H1 (cell line): ENCODE measurements at regions not wholly inside any gene's neighbourhood (a gene's known extent, or its start where the extent isn't known, plus 50 kb on each side); places are given as distances from the start of the nearest gene placed in this dataset.

Experiments
- CTCF ChIA-PET: fragments of 300-600 bp; sonication (Branson Sonifier 250); formaldehyde crosslinking; loops from one replicate; lab custom pipeline; 2021; ENCODE audit not compliant: partially characterized antibody; lab: Charles Lee
- POLR2A ChIA-PET: fragments of 300-600 bp; sonication (Branson Sonifier 250); formaldehyde crosslinking; loops from one replicate; lab custom pipeline; 2021; ENCODE audit warnings: inconsistent platforms; ENCODE audit not compliant: partially characterized antibody; lab: Charles Lee
- DNase-seq, 2 experiments: peaks; one replicate each; pipeline versions ENCODE4 v3.0.0 to v3.0.0-alpha.2; 2010 to 2022; ENCODE audit warnings: low spot score in 2 of 2, low read depth in 1 of 2, mixed read lengths in 1 of 2
- FAIRE-seq: peaks from 2 replicates; lab custom pipeline; 2011; peaks lifted over from hg19 to GRCh38; lab: Jason Lieb, UNC
- H2AFZ ChIP-seq: 2 replicates; pipeline ENCODE4 v1.8.1; 2012; ENCODE audit warnings: low read length, inconsistent platforms
- H2AK5ac ChIP-seq: 2 replicates; pipeline ENCODE4 v1.6.1; 2013; ENCODE audit warnings: low read depth, low read length
- H2BK120ac ChIP-seq: replicated peaks from 2 replicates; pipeline ENCODE3; 2013; ENCODE audit warnings: low read depth, low read length, inconsistent platforms
- H2BK12ac ChIP-seq: 2 replicates; pipeline ENCODE4 v1.6.1; 2013; ENCODE audit warnings: low read depth, low read length
- H2BK15ac ChIP-seq: 2 replicates; pipeline ENCODE4 v1.6.1; 2013; ENCODE audit warnings: low read length
- H2BK20ac ChIP-seq: 2 replicates; pipeline ENCODE4 v1.6.1; 2013; ENCODE audit warnings: low read length
- H2BK5ac ChIP-seq: 2 replicates; pipeline ENCODE4 v1.6.1; 2013; ENCODE audit warnings: low read depth, low read length
- H3K14ac ChIP-seq: 2 replicates; pipeline ENCODE4 v1.6.1; 2013; ENCODE audit warnings: inconsistent platforms; ENCODE audit not compliant: insufficient read length
- H3K18ac ChIP-seq: 2 replicates; pipeline ENCODE4 v1.6.1; 2013; ENCODE audit warnings: low read length; ENCODE audit errors: extremely low read depth
- H3K23ac ChIP-seq: 2 replicates; pipeline ENCODE4 v1.6.1; 2013; ENCODE audit warnings: inconsistent platforms; ENCODE audit not compliant: insufficient read length
- H3K23me2 ChIP-seq: 2 replicates; pipeline ENCODE4 v1.6.1; 2013; ENCODE audit warnings: low read depth, low read length
- H3K27ac ChIP-seq: 2 replicates; pipeline ENCODE4 v1.6.1; 2011; ENCODE audit warnings: low read depth, low read length, inconsistent platforms
- H3K27me3 ChIP-seq, 4 experiments: replicated peaks in 1 of 4; 1 replicate in 1 of 4; 2 replicates in 3 of 4; pipeline versions ENCODE4 v1.6.1 to v1.8.1; 2011 to 2013; ENCODE audit warnings: low read length in 3 of 4, mild to moderate bottlenecking in 3 of 4, inconsistent platforms in 2 of 4, mixed read lengths in 2 of 4, moderate library complexity in 1 of 4; ENCODE audit not compliant: control insufficient read depth in 3 of 4, insufficient read depth in 3 of 4; ENCODE audit errors: extremely low read depth in 1 of 4
- H3K36me3 ChIP-seq, 4 experiments: 2 replicates each; pipeline versions ENCODE4 v1.6.1 to v1.8.1; 2011 to 2013; ENCODE audit warnings: mild to moderate bottlenecking in 4 of 4, low read length in 3 of 4, moderate library complexity in 2 of 4, control low read depth in 1 of 4, inconsistent platforms in 1 of 4; ENCODE audit not compliant: insufficient read depth in 4 of 4, control insufficient read depth in 2 of 4
- H3K4ac ChIP-seq: replicated peaks from 2 replicates; pipeline ENCODE3; 2013; ENCODE audit warnings: low read length, low read depth, mixed read lengths, inconsistent platforms; ENCODE audit not compliant: insufficient read length
- H3K4me1 ChIP-seq, 4 experiments: replicated peaks in 1 of 4; 1 replicate in 1 of 4; 2 replicates in 3 of 4; pipeline versions ENCODE4 v1.6.1 to v1.8.1; 2011 to 2013; ENCODE audit warnings: low read length in 3 of 4, inconsistent platforms in 2 of 4, mixed read lengths in 1 of 4; ENCODE audit not compliant: insufficient read depth in 4 of 4, control insufficient read depth in 3 of 4
- H3K4me2 ChIP-seq, 2 experiments: 2 replicates each; pipeline versions ENCODE4 v1.6.1 to v1.8.1; 2011 to 2013; ENCODE audit warnings: low read depth in 2 of 2, low read length in 2 of 2, control low read depth in 1 of 2, inconsistent platforms in 1 of 2, mild to moderate bottlenecking in 1 of 2; ENCODE audit not compliant: insufficient read depth in 1 of 2
- H3K4me3 ChIP-seq, 4 experiments: fragments of 200-600, 300-600 bp in 1 of 4; sonication (generic), shearing (Covaris generic), sonication (Bioruptor Twin) in 1 of 4; 2 replicates each; pipeline versions ENCODE4 v1.5.1 to v1.8.1; 2011 to 2016; ENCODE audit warnings: low read length in 4 of 4, low read depth in 3 of 4, control low read depth in 2 of 4, inconsistent platforms in 2 of 4, mild to moderate bottlenecking in 2 of 4, mixed read lengths in 1 of 4, moderate library complexity in 1 of 4; ENCODE audit not compliant: insufficient read depth in 2 of 4; ENCODE audit errors: extremely low read depth in 1 of 4
- H3K56ac ChIP-seq: replicated peaks from 2 replicates; pipeline ENCODE3; 2013; ENCODE audit warnings: low read depth, mild to moderate bottlenecking, mixed read lengths, low read length, inconsistent platforms; ENCODE audit not compliant: insufficient read length
- H3K79me1 ChIP-seq: 2 replicates; pipeline ENCODE4 v1.6.1; 2013; ENCODE audit warnings: low read depth, low read length, control low read depth
- H3K79me2 ChIP-seq, 2 experiments: 2 replicates each; pipeline versions ENCODE4 v1.6.1 to v1.8.1; 2012 to 2013; ENCODE audit warnings: low read length in 2 of 2, mild to moderate bottlenecking in 2 of 2, inconsistent platforms in 1 of 2; ENCODE audit not compliant: insufficient read depth in 2 of 2, control insufficient read depth in 1 of 2
- H3K9ac ChIP-seq, 4 experiments: replicated peaks in 1 of 4; 1 replicate in 1 of 4; 2 replicates in 3 of 4; pipeline versions ENCODE4 v1.6.1 to v1.8.1; 2011 to 2013; ENCODE audit warnings: low read depth in 3 of 4, low read length in 3 of 4, control low read depth in 2 of 4, mild to moderate bottlenecking in 2 of 4, moderate library complexity in 2 of 4, inconsistent platforms in 1 of 4; ENCODE audit errors: extremely low read depth in 1 of 4
- H3K9me3 ChIP-seq, 2 experiments: 2 replicates each; pipeline versions ENCODE4 v1.6.1 to v1.8.1; 2012 to 2013; ENCODE audit warnings: mild to moderate bottlenecking in 2 of 2, moderate library complexity in 2 of 2, control low read depth in 1 of 2, inconsistent platforms in 1 of 2, low read depth in 1 of 2, low read length in 1 of 2, mixed read lengths in 1 of 2; ENCODE audit not compliant: insufficient read depth in 2 of 2
- H4K20me1 ChIP-seq, 2 experiments: replicated peaks in 1 of 2; 2 replicates each; pipeline versions ENCODE3 to v1.8.1; 2011 to 2013; ENCODE audit warnings: inconsistent platforms in 2 of 2, low read length in 2 of 2, mild to moderate bottlenecking in 1 of 2; ENCODE audit not compliant: insufficient read depth in 2 of 2, control insufficient read depth in 1 of 2
- H4K5ac ChIP-seq: 2 replicates; pipeline ENCODE4 v1.6.1; 2013; ENCODE audit warnings: low read length, low read depth, mixed read lengths, inconsistent platforms; ENCODE audit not compliant: insufficient read length
- H4K8ac ChIP-seq: 2 replicates; pipeline ENCODE4 v1.8.0; 2013; ENCODE audit warnings: mild to moderate bottlenecking, moderate library complexity, low read length, inconsistent platforms; ENCODE audit not compliant: insufficient read depth; ENCODE audit errors: extremely low read depth
- H4K91ac ChIP-seq: replicated peaks from 2 replicates; pipeline ENCODE3; 2013; ENCODE audit warnings: low read length, mixed read lengths, inconsistent platforms; ENCODE audit not compliant: insufficient read length
- ATF2 ChIP-seq: IDR thresholded peaks from 2 replicates; pipeline ENCODE4 v1.6.1; 2012; ENCODE audit warnings: low read length, inconsistent platforms
- BACH1 ChIP-seq: IDR thresholded peaks from 2 replicates; pipeline ENCODE4 v1.6.1; 2012; ENCODE audit warnings: low read length, improper control_type of control experiment
- BCL11A ChIP-seq, 2 experiments: IDR thresholded peaks; one replicate each; pipeline ENCODE4 v1.6.1; 2011; ENCODE audit warnings: low read depth in 2 of 2, low read length in 2 of 2, mild to moderate bottlenecking in 2 of 2
- EGR1 ChIP-seq: IDR thresholded peaks from 2 replicates; pipeline ENCODE4 v1.6.1; 2011; ENCODE audit warnings: low read depth, low read length, borderline replicate concordance
- HDAC2 ChIP-seq, 2 experiments: fragments of 300-600 bp in 1 of 2; sonication (generic) in 1 of 2; IDR thresholded peaks; 2 replicates each; pipeline ENCODE4 v1.6.1; 2011 to 2012; ENCODE audit warnings: low read depth in 2 of 2, low read length in 2 of 2, mild to moderate bottlenecking in 2 of 2, moderate library complexity in 2 of 2, borderline replicate concordance in 1 of 2, inconsistent platforms in 1 of 2
- SP4 ChIP-seq: IDR thresholded peaks from 2 replicates; pipeline ENCODE4 v1.6.1; 2012; ENCODE audit warnings: low read length, inconsistent platforms
- TEAD4 ChIP-seq: IDR thresholded peaks from 2 replicates; pipeline ENCODE4 v1.6.1; 2012; ENCODE audit warnings: low read depth, low read length, inconsistent platforms, mixed read lengths
- ZNF274 ChIP-seq: IDR thresholded peaks from 2 replicates; pipeline ENCODE4 v1.7.0; 2012; ENCODE audit warnings: low read length, borderline replicate concordance; ENCODE audit errors: extremely low read depth
- WGBS, 2 experiments: shearing (Covaris generic) in 1 of 2; methylation state at CpG; one replicate each; pipeline versions ENCODE4 v1.1.6 to v1.1.7; 2013 to 2015; ENCODE audit warnings: low lambda C conversion rate in 2 of 2, mixed read lengths in 2 of 2, inconsistent platforms in 1 of 2, low coverage in 1 of 2, missing lambda C conversion rate in 1 of 2; ENCODE audit not compliant: insufficient replicate concordance in 2 of 2, insufficient coverage in 1 of 2, insufficient read length in 1 of 2; ENCODE audit errors: extremely low coverage in 1 of 2, missing lambda C conversion rate in 1 of 2; 5-methylcytosine and 5-hydroxymethylcytosine counted together

GRCh38 chr9:108584860-108585259 is 270.9 kb downstream of the ACTL7B start:
- H3K36me3 ChIP-seq: no peaks in the 10 kb centered on the region
- no peak overlapping the region for H3K4me2 ChIP-seq
- H4K20me1 ChIP-seq: no peaks in the 10 kb centered on the region
- no peak overlapping the region for H3K14ac ChIP-seq
- H3K79me2 ChIP-seq: no peaks in the 10 kb centered on the region
- H3K9me3 ChIP-seq: no peaks in the 10 kb centered on the region
- ChIA-PET CTCF (interaction anchor here (0.6 kb wide), 1 partner anchor 1604 kb away, joined by 3 read pairs; no protein-coding TSS in a partner anchor), POLR2A (no interaction called here)
- H4K91ac ChIP-seq: no peak overlapping the region
- no peak overlapping the region for H3K9ac ChIP-seq
- H2BK5ac ChIP-seq: no peak overlapping the region
- H3K18ac ChIP-seq: no peak overlapping the region
- no peak overlapping the region for H4K8ac ChIP-seq
- H3K56ac ChIP-seq: no peak overlapping the region
- no peak overlapping the region for H3K23ac ChIP-seq
- no peak for DNase-seq
- no peaks in the 10 kb centered on the region for H3K23me2 ChIP-seq
- no peak overlapping the region for H2BK20ac ChIP-seq
- no peak overlapping the region for H3K27ac ChIP-seq
- H2BK12ac ChIP-seq: no peak overlapping the region
- no peak overlapping the region for H3K4ac ChIP-seq
- no peaks in the 10 kb centered on the region for H3K27me3 ChIP-seq
- no peaks in the 10 kb centered on the region for H3K79me1 ChIP-seq
- no peak overlapping the region for H2AK5ac ChIP-seq
- H3K4me3 ChIP-seq: no peak overlapping the region
- H3K4me1 ChIP-seq: peaks cover 0 to 7% (median 0%) of the 10 kb centered on the region in 4 experiments; a peak in 1 of 7 replicates
- no peak overlapping the region for H2AFZ ChIP-seq
- FAIRE-seq: no peak
- no peak overlapping the region for H2BK15ac ChIP-seq
- 97% methylated on average over 2 of the region's 2 CpGs; no CpG with 5 or more reads in 1 of the 2 experiments for WGBS, 2 experiments
- H2BK120ac ChIP-seq: no peak overlapping the region
- H4K5ac ChIP-seq: no peak overlapping the region
- no peak for TF ChIP-seq SP4
- no peak for TF ChIP-seq ATF2
- no peak for TF ChIP-seq TEAD4
- no peak for TF ChIP-seq BACH1
- no peak for TF ChIP-seq EGR1
- TF ChIP-seq HDAC2 (IDR thresholded peaks at IDR 0.05; ENCODE audit: borderline replicate concordance in 1 of 2, low read depth in 2 of 2, low read length in 2 of 2): no peak
- TF ChIP-seq ZNF274: no peak
- TF ChIP-seq BCL11A (IDR thresholded peaks at IDR 0.05; ENCODE audit: low read depth in 2 of 2, low read length in 2 of 2): no peak
